ENCODE measurements at regions not wholly inside any gene's neighbourhood (a gene's known extent, or its start where the extent isn't known, plus 50 kb on each side); places are given as distances from the start of the nearest gene placed in this dataset.
"Not testable (repeated sequence)": the region's sequence is repeated elsewhere in the genome, so short reads cannot be mapped to it uniquely, and the experiment has no call there.

DNA sequence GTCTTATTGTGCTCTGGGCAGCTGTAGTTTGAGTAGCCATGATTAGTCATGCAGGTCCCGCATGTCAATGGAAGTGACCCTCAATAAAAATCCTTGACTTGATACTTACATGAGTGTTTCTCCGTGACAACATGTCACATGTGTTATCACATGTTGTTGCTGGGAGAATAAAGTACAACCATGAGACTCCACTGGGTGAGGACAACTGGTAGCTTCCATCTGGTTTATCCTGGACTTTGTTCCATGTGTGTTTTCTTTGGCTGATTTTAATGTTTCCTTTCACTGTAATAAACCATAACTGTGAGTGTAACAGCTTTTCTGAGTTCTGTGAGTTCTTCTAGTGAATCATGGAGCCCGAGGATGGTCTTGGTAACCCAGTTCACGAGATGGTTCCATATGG lies 63.1 kb upstream of the NDN start:
- POLR2A ChIA-PET, result no interaction called here
- DNase-seq (no peak), ATAC-seq (ENCODE audit: low read depth) (no peak)
- no peaks in the 10 kb centered on the region for H3K4me1 Mint-ChIP-seq
- H3K9me3 Mint-ChIP-seq, result peaks cover 8% of the 10 kb centered on the region
- no peaks in the 10 kb centered on the region for H3K27me3 Mint-ChIP-seq
- no peak overlapping the region for H3K4me3 Mint-ChIP-seq
- no peaks in the 10 kb centered on the region for H3K36me3 Mint-ChIP-seq
- H3K27ac Mint-ChIP-seq, result no peak overlapping the region

DNA sequence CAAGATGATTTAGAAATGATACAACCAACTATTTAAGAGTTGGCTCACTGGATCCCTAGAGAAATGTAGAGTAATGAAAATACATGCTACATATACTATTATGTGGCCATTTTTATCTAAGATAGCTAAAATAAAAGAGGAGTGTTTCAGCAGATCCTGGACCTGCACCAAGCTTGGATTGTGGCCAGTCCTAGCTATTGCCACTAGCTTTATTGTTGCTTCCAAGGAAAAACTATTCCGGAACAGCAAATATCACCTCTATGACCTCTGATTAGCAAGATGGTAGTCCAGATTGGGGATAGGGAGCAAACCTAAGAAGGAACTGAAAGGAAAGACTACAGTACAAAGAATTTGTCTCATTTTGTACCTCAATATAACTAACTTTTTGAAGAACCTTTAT lies 63.7 kb upstream of the NDN start:
- Mint-ChIP-seq H3K27ac (no peak overlapping the region), H3K36me3 (no peaks in the 10 kb centered on the region), H3K4me3 (no peak overlapping the region), H3K27me3 (no peaks in the 10 kb centered on the region), H3K4me1 (no peaks in the 10 kb centered on the region), H3K9me3 (peaks cover 10% of the 10 kb centered on the region)
- DNase-seq, result no peak
- POLR2A ChIA-PET, result no interaction called here
- no peak for ATAC-seq (ENCODE audit: low read depth)

DNA sequence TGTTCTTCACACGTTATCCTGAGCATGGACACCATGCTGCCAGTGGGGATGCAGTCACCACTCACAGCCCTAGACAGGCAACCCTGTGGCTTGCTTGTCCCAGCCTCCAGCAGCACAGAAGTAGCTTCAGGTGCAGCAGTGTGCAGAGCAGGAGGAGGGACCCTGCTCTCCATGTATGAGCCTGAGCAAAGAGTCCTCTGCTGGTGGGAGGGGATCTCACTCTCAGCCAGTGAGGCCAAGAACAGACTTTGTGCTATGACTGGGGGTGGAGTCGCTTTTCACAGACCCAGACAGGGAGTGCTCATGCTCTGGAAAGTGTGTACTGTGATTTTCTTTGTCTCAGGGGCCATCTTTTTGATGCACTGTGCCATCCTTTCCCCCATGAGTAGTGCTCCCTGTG lies 66.1 kb upstream of the NDN start:
- ATAC-seq (ENCODE audit: low read depth) (no peak), DNase-seq (no peak)
- no peaks in the 10 kb centered on the region for H3K27me3 Mint-ChIP-seq
- H3K36me3 Mint-ChIP-seq, result no peaks in the 10 kb centered on the region
- H3K9me3 Mint-ChIP-seq, result peaks cover 5% of the 10 kb centered on the region
- POLR2A ChIA-PET, result no interaction called here
- no peak overlapping the region for H3K27ac Mint-ChIP-seq
- no peaks in the 10 kb centered on the region for H3K4me1 Mint-ChIP-seq
- H3K4me3 Mint-ChIP-seq, result no peak overlapping the region

DNA sequence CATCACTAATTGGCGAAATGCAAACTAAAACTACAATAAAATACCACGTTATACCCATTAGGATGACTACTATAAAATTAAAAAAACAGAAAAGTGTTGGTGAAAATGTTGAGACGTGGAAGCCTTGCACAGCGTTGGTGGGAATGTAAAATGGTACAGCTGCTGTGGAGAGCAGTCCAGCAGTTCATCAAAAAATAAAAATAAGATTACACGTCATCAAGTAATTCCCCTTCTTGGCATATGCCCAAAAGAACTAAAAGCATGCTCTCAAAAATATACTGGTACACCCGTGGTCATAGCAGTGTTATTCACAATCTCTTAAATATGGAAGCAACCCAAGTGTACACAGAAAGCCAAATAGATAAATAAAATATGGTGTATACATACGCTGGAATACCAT lies 71.8 kb upstream of the NDN start:
- no peak for DNase-seq
- no peak for ATAC-seq (ENCODE audit: low read depth)
- no peaks in the 10 kb centered on the region for H3K27me3 Mint-ChIP-seq

DNA sequence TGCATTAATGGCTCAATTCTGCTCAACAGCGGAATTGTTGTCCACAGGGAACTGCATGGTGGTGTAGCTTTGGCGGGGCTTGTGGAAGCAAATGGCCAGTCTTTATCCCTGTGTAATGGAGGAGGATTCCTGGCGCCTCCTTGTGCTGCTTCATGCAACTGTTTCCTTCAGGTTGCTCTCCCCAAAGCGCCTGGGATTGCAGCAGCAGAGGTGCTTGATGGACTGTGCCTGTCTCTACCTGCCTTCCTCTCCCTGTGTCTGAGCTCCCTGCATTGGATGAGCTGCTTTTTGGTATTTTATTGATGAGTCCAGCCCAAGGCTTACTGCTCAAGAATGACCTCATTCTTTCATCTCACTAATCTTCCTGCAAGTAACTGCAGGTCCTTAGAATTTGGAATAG lies 72.9 kb upstream of the NDN start:
- ATAC-seq (ENCODE audit: low read depth) (no peak), DNase-seq (no peak)
- POLR2A ChIA-PET, result no interaction called here
- Mint-ChIP-seq H3K4me3 (no peak overlapping the region), H3K9me3 (peaks cover 10% of the 10 kb centered on the region), H3K4me1 (no peaks in the 10 kb centered on the region), H3K27ac (no peak overlapping the region), H3K36me3 (no peaks in the 10 kb centered on the region), H3K27me3 (no peaks in the 10 kb centered on the region)

More for the DNA sequence above, 71.8 kb upstream of the NDN start:
- Mint-ChIP-seq H3K27ac (no peak overlapping the region), H3K36me3 (no peaks in the 10 kb centered on the region), H3K4me1 (no peaks in the 10 kb centered on the region), H3K4me3 (no peak overlapping the region), H3K9me3 (peaks cover 5% of the 10 kb centered on the region)
- POLR2A ChIA-PET, result no interaction called here

DNA sequence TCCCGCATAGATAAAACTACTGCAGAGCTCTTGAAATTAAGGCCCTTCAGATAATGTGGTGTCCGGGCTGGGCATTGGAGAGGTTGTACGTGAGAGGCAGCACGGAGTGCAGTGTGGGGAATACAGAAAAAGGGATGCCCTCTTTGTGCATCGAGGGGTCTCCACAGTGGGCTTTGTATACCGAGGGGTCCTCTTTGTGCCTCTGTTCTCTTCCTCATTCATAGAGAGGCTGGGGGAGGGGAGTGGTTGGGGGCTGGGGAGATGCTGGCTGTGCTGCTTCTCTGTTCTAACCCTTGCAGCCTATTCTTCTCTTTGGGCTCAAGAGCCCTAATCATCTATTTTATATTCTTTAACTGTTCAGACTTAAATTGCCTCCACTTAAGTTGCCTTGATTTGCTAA lies 74.3 kb upstream of the NDN start:
- Mint-ChIP-seq H3K36me3 (no peaks in the 10 kb centered on the region), H3K4me1 (no peaks in the 10 kb centered on the region), H3K4me3 (no peak overlapping the region), H3K27me3 (no peaks in the 10 kb centered on the region), H3K27ac (no peak overlapping the region), H3K9me3 (peaks cover 15% of the 10 kb centered on the region)
- POLR2A ChIA-PET, result no interaction called here
- ATAC-seq (ENCODE audit: low read depth) (no peak), DNase-seq (no peak)

DNA sequence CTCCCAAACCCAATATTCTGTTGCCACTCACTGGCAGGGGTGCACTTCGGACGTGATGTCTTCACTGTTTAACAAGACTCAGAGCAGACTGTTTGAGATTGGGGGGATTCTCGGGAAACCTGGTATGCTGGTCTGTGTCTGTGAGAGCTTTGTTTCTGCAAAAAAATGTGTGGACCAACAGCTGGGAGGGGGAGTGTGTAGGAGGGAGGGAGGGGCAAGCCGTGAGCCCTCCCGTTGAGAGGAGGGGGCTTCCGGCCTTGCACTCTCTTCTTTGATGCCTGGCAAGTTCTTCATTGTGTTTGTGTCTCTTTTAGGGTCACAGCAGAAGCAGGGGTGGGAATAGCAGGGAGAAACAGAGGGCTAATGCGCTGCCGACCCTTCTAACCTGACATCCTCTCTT lies 74.9 kb upstream of the NDN start:
- Mint-ChIP-seq H3K36me3 (no peaks in the 10 kb centered on the region), H3K4me3 (no peak overlapping the region), H3K27ac (no peak overlapping the region), H3K9me3 (peaks cover 15% of the 10 kb centered on the region), H3K27me3 (no peaks in the 10 kb centered on the region), H3K4me1 (no peaks in the 10 kb centered on the region)
- POLR2A ChIA-PET, result no interaction called here
- DNase-seq, result no peak
- no peak for ATAC-seq (ENCODE audit: low read depth)

DNA sequence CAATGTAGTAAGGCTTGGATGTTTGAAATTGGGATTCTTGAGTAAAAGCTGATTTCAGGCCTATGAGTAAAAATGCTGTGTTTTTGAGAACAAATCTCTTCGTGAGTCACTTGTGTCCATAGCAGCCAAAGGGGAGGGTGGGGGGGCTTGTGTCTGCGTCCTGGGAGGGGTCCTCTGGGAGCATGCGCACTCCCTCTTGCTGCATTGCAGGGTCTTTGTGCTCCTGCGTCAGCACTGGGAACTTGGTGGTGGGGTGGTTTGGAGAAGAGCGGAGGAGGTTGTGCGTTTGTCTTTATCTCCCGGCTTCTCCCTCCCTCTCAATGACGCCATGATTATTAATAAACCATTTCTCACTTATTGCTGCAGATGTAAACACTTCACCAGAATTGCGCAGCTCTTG lies 75.9 kb upstream of the NDN start:
- Mint-ChIP-seq H3K36me3 (no peaks in the 10 kb centered on the region), H3K27ac (no peak overlapping the region), H3K4me1 (no peaks in the 10 kb centered on the region), H3K4me3 (no peak overlapping the region), H3K9me3 (peaks cover 16% of the 10 kb centered on the region), H3K27me3 (no peaks in the 10 kb centered on the region)
- POLR2A ChIA-PET, result no interaction called here
- ATAC-seq (ENCODE audit: low read depth) (no peak), DNase-seq (no peak)

DNA sequence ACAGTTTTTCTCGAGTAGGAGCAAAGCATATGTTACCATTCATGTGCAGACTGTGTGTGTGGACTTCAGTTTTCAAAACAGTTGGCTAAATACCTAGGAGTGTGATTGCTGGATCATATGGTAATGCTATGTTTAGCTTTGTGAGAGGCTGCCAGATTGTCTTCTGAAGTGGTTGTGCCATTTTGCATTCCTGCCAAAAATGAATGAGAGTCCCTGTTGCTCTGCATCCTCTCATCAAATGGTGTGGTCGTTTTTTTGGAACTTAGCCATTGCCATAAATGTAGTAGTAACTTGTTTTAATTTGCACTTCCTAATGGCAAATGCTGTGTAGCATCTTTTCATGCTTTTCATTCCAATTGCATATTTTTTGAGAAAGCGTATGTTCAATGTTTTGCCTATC lies 77.2 kb upstream of the NDN start:
- no peaks in the 10 kb centered on the region for H3K27me3 Mint-ChIP-seq
- no peaks in the 10 kb centered on the region for H3K36me3 Mint-ChIP-seq
- DNase-seq (no peak), ATAC-seq (ENCODE audit: low read depth) (no peak)
- H3K4me3 Mint-ChIP-seq, result no peak overlapping the region
- POLR2A ChIA-PET, result no interaction called here
- peaks cover 17% of the 10 kb centered on the region for H3K9me3 Mint-ChIP-seq
- H3K4me1 Mint-ChIP-seq, result no peaks in the 10 kb centered on the region
- no peak overlapping the region for H3K27ac Mint-ChIP-seq

DNA sequence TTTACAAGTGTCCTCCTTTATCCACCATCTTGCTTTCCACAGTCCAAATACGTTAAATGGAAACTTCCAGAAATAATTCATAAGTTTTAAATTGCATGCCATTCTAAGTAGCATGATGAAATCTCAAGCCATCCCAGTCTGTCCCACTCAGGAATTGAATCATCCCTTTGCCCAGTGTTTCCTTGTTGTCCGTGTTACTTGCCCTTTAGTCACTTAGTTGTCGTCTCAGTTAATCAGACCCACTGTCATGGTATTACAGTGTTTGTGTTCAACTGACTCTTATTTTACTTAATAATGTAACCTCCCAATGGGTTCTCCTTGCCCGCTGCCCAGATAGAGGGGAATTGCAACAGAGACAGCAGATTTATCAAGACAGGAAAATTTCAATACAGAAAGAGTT lies 77.6 kb upstream of the NDN start:
- H3K4me3 Mint-ChIP-seq, result no peak overlapping the region

DNA sequence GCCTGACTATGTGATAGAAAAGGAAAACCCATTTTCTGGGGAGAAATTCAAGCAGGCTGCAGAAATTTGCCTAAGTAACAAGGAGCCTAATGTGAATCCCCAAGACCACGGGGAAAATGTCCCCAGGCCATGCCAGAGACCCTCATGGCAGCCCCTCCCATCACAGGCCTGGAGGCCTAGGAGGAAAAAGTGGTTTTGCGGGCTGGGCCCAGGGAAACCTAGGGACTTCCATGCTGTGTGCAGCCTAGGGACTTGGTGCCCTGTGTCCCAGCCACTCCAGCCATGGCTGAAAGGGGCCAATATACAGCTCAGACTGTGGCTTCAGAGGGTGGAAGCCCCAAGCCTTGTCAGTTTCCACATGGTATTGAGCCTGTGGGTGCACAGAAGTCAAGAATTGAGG lies 79.7 kb upstream of the NDN start:
- H3K36me3 Mint-ChIP-seq; H3K4me1 Mint-ChIP-seq; H3K4me3 Mint-ChIP-seq; H3K27me3 Mint-ChIP-seq; POLR2A ChIA-PET; DNase-seq; ATAC-seq (ENCODE audit: low read depth); H3K27ac Mint-ChIP-seq: not testable (repeated sequence)
- H3K9me3 Mint-ChIP-seq, result peaks cover 22% of the 10 kb centered on the region

More for the DNA sequence above, 77.6 kb upstream of the NDN start:
- ATAC-seq (ENCODE audit: low read depth), result no peak
- DNase-seq, result no peak
- Mint-ChIP-seq H3K36me3 (no peaks in the 10 kb centered on the region), H3K9me3 (peaks cover 17% of the 10 kb centered on the region), H3K27me3 (no peaks in the 10 kb centered on the region), H3K27ac (no peak overlapping the region), H3K4me1 (no peaks in the 10 kb centered on the region)
- POLR2A ChIA-PET, result no interaction called here

DNA sequence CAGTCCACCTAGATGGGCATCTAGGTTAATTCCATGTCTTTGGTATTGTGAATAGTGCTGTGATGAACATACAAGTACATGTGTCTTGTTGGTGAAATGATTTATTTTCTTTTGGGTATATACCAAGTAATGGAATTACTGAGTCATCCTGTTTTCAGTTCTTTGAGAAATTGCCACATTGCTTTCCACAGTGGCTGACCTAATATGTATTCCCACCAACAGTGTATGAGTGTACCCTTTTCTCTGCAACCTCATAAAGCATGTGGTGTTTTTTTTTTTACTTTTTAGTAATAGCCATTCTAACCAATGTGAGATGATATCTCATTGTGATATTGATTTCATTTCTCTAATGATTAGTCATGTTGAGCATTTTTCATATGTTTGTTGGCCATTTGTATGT lies 86.0 kb upstream of the NDN start:
- Mint-ChIP-seq H3K4me3 (no peak overlapping the region), H3K4me1 (no peaks in the 10 kb centered on the region), H3K36me3 (no peaks in the 10 kb centered on the region), H3K27ac (no peak overlapping the region), H3K9me3 (peaks cover 14% of the 10 kb centered on the region), H3K27me3 (no peaks in the 10 kb centered on the region)
- ATAC-seq (ENCODE audit: low read depth) (no peak), DNase-seq (no peak)
- POLR2A ChIA-PET, result no interaction called here

DNA sequence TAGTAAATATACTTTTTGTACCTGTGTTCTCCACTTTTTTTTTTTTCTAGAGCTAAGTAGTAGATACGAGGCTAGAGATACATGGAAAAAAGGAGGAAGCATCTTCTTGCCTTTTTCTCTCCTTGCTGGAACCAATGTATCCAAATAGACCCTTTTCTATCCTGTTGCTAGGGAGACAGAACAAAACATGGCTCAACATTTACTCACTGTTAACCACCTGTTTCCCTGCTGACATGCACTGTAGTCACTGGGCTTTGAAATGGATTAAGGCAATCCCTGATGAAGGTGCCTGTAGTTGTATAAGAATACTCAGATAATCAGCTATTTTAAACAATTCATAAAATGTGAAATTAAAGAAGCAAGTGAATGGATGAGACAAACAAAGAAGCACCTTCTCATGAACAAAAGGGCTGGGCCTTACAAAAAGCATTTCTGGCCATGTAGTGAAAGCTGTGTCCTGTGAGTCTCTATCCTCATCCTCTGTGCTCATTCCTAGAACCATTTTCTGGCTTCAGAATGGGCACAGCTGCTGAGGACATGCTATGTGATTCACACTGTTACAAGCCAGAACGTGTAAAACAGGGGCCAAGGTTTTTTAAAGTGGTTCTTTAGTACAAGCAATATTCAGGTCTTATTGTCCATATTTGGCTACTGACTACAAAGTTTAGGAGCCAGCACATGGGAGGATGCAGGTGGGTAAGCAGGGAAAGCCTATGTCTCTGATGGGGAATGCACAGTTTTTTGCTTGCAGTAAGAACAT lies 100.4 kb upstream of the NDN start:
- no peak overlapping the region for H3K4me3 Mint-ChIP-seq
- H3K27me3 Mint-ChIP-seq, result no peaks in the 10 kb centered on the region
- no peak overlapping the region for H3K27ac Mint-ChIP-seq
- peaks cover 6% of the 10 kb centered on the region for H3K9me3 Mint-ChIP-seq
- H3K4me1 Mint-ChIP-seq, result no peaks in the 10 kb centered on the region
- ATAC-seq (ENCODE audit: low read depth), result no peak
- no peaks in the 10 kb centered on the region for H3K36me3 Mint-ChIP-seq
- no peak for DNase-seq
- POLR2A ChIA-PET, result no interaction called here

DNA sequence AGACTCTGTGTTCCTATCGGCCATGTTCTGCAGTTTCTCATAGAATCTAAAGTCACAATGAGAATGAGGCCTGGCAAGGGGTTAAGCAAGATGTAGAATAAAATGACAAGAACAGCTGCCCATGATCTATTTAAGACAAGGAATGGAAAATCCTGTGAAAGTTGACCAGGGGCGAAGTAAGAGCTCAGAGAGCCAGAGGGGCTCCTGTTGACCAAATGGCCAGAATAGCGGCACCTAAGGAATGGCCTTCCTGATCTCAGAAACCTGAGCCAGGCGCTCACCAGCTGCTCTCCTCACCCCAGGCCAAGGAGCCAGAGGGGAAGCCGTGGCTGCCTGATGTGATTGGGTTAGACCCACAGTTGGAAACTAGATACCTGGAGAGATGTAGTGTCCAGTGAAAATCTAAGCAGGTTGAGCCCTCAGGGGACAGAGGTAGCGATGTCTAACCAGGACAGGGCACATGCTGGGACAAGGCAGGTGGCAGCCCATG lies 106.1 kb upstream of the NDN start:
- DNase-seq (no peak), ATAC-seq (ENCODE audit: low read depth) (no peak)
- no peaks in the 10 kb centered on the region for H3K36me3 Mint-ChIP-seq
- H3K27me3 Mint-ChIP-seq, result no peaks in the 10 kb centered on the region
- H3K9me3 Mint-ChIP-seq, result peaks cover 6% of the 10 kb centered on the region
- H3K27ac Mint-ChIP-seq, result no peak overlapping the region
- POLR2A ChIA-PET, result no interaction called here
- no peaks in the 10 kb centered on the region for H3K4me1 Mint-ChIP-seq
- no peak overlapping the region for H3K4me3 Mint-ChIP-seq

Data from activated naive CD8-positive, alpha-beta T cell treated with anti-CD3 and anti-CD28 coated beads, Interleukin-2, amount 10 ng/mL, durations not matched to agents 7 days and 5 days (primary cell).